ENCODE measurements at regions not wholly inside any gene's neighbourhood (a gene's known extent, or its start where the extent isn't known, plus 50 kb on each side); places are given as distances from the start of the nearest gene placed in this dataset.

- H3K9ac ChIP-seq (ENCODE audit: low read length), result no peak overlapping the region
These were observed 106.8 kb downstream of the CNTN3 start for GRCh38 chr3:74507691-74508090.

GRCh38 chr3:74506246-74506645 is 108.2 kb downstream of the CNTN3 start:
- Histone ChIP-seq H3K4me3 (ENCODE audit: low read length) (no peak overlapping the region), H3K36me3 (ENCODE audit: control insufficient read depth, insufficient read depth, low read length, severe bottlenecking) (no peaks in the 10 kb centered on the region), H3K9ac (ENCODE audit: low read length) (no peak overlapping the region), H3K27me3 (replicated peaks; ENCODE audit: control insufficient read depth, insufficient read depth, low read length) (no peaks in the 10 kb centered on the region), H3K4me1 (ENCODE audit: control insufficient read depth, insufficient read depth, low read length) (no peaks in the 10 kb centered on the region), H3K9me3 (ENCODE audit: control insufficient read depth, low read length) (no peaks in the 10 kb centered on the region)
- DNase-seq (ENCODE audit: low read depth), result no peak

More at GRCh38 chr3:74507691-74508090, 106.8 kb downstream of the CNTN3 start:
- no peaks in the 10 kb centered on the region for H3K36me3 ChIP-seq (ENCODE audit: control insufficient read depth, insufficient read depth, low read length, severe bottlenecking)
- no peaks in the 10 kb centered on the region for H3K4me1 ChIP-seq (ENCODE audit: control insufficient read depth, insufficient read depth, low read length)
- no peaks in the 10 kb centered on the region for H3K27me3 ChIP-seq (replicated peaks; ENCODE audit: control insufficient read depth, insufficient read depth, low read length)
- no peak overlapping the region for H3K4me3 ChIP-seq (ENCODE audit: low read length)
- no peaks in the 10 kb centered on the region for H3K9me3 ChIP-seq (ENCODE audit: control insufficient read depth, low read length)
- no peak for DNase-seq (ENCODE audit: low read depth)

GRCh38 chr3:74501007-74501406 is 113.5 kb downstream of the CNTN3 start:
- Histone ChIP-seq H3K9me3 (ENCODE audit: control insufficient read depth, low read length) (no peaks in the 10 kb centered on the region), H3K4me1 (ENCODE audit: control insufficient read depth, insufficient read depth, low read length) (no peaks in the 10 kb centered on the region), H3K27me3 (replicated peaks; ENCODE audit: control insufficient read depth, insufficient read depth, low read length) (no peaks in the 10 kb centered on the region), H3K9ac (ENCODE audit: low read length) (no peak overlapping the region), H3K36me3 (ENCODE audit: control insufficient read depth, insufficient read depth, low read length, severe bottlenecking) (no peaks in the 10 kb centered on the region), H3K4me3 (ENCODE audit: low read length) (no peak overlapping the region)
- no peak for DNase-seq (ENCODE audit: low read depth)

DNA sequence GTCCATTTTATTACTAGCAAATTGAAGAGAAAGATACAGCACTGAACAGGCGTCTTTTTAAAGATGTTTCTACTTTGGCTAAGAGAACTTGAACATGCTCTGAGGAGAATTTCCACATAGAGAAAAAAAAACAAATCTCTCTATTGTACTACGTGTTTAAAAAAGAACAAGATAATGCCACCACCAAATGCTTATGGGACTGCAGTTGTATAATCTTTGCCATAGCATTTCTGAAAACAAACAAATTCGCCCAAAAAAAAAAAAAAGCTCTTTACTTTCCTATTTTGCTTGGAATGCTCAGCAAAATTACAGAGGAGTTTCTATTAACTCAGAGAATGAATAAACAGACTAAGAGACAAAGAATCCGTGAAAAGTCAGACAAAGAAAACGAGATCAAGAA is 114.2 kb downstream of the CNTN3 start:
- Histone ChIP-seq H3K9ac (ENCODE audit: low read length) (peak overlapping the region; percentile 21), H3K4me3 (ENCODE audit: low read length) (no peak overlapping the region), H3K4me1 (ENCODE audit: control insufficient read depth, insufficient read depth, low read length) (no peaks in the 10 kb centered on the region), H3K27me3 (replicated peaks; ENCODE audit: control insufficient read depth, insufficient read depth, low read length) (no peaks in the 10 kb centered on the region), H3K9me3 (ENCODE audit: control insufficient read depth, low read length) (no peaks in the 10 kb centered on the region), H3K36me3 (ENCODE audit: control insufficient read depth, insufficient read depth, low read length, severe bottlenecking) (no peaks in the 10 kb centered on the region)
- DNase-seq (ENCODE audit: low read depth), result no peak

DNA sequence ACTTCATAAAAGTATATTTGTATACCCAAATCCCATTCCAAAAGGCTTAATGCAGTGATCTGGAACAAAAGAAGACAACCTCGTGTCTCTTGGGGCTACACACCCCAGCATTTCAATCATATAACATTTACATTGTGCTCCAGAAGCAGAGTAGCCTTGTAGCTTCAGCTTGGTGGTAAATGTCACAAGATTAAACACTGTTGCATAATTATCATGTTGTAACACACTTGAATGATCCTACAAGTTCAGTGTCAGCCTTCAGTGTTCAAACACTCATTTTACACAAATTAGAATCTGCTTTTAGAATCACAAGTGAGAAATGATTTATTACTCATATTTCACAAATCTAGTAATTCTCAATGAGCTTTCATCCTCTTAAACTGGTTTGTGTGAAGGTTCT is 122.6 kb downstream of the CNTN3 start:
- Histone ChIP-seq H3K9ac (ENCODE audit: low read length) (no peak overlapping the region), H3K36me3 (ENCODE audit: control insufficient read depth, insufficient read depth, low read length, severe bottlenecking) (no peaks in the 10 kb centered on the region), H3K9me3 (ENCODE audit: control insufficient read depth, low read length) (no peaks in the 10 kb centered on the region), H3K4me3 (ENCODE audit: low read length) (no peak overlapping the region), H3K27me3 (replicated peaks; ENCODE audit: control insufficient read depth, insufficient read depth, low read length) (no peaks in the 10 kb centered on the region), H3K4me1 (ENCODE audit: control insufficient read depth, insufficient read depth, low read length) (peaks cover 9% of the 10 kb centered on the region)
- DNase-seq (ENCODE audit: low read depth), result no peak

GRCh38 chr3:74489050-74489792 is 125.2 kb downstream of the CNTN3 start:
- Histone ChIP-seq H3K9me3 (ENCODE audit: control insufficient read depth, low read length) (no peaks in the 10 kb centered on the region), H3K27me3 (replicated peaks; ENCODE audit: control insufficient read depth, insufficient read depth, low read length) (no peaks in the 10 kb centered on the region), H3K36me3 (ENCODE audit: control insufficient read depth, insufficient read depth, low read length, severe bottlenecking) (no peaks in the 10 kb centered on the region), H3K4me1 (ENCODE audit: control insufficient read depth, insufficient read depth, low read length) (peaks cover 9% of the 10 kb centered on the region), H3K9ac (ENCODE audit: low read length) (no peak overlapping the region), H3K4me3 (ENCODE audit: low read length) (no peak overlapping the region)
- no peak for DNase-seq (ENCODE audit: low read depth)

DNA sequence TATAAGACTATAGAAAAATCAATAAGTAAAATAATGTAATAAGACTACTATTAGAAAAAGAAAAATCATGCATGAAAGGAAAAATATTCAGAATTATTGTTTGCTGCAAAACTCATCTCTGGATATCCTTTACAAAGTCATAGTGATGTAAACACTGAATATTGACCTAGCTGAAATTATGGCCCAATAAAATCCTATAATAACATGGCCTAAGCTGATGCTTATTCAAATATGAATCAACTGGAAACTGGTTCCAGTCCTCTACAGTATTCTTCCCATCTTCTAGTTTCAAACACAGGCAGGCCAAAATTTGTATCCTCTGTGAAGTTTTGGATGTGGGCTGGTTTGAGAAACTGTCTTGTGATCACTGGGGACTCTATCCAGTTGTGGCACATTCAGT is 134.5 kb downstream of the CNTN3 start:
- H3K27me3 ChIP-seq (replicated peaks; ENCODE audit: control insufficient read depth, insufficient read depth, low read length), result no peaks in the 10 kb centered on the region
- H3K9ac ChIP-seq (ENCODE audit: low read length), result no peak overlapping the region
- H3K4me3 ChIP-seq (ENCODE audit: low read length), result no peak overlapping the region
- H3K4me1 ChIP-seq (ENCODE audit: control insufficient read depth, insufficient read depth, low read length), result no peaks in the 10 kb centered on the region
- no peak for DNase-seq (ENCODE audit: low read depth)
- no peaks in the 10 kb centered on the region for H3K9me3 ChIP-seq (ENCODE audit: control insufficient read depth, low read length)
- no peaks in the 10 kb centered on the region for H3K36me3 ChIP-seq (ENCODE audit: control insufficient read depth, insufficient read depth, low read length, severe bottlenecking)

DNA sequence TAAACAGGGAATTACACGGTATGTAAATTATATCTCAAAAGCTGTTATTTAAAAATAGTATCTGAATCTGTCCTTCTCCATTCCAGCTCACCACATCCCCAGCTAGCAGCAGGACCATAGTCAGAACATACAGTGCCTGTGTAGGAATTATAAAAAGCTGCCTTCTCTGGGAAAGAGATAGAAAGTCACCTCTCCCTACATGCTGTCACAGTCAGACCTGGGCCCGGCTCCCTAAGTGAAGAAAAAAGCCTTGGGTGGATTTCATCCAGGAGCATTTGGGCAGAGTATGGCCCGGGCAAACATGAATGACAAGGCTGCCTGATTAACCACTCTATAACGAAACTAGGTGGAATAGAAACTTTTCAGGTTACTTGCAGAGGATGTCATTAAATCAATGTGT is 144.1 kb downstream of the CNTN3 start:
- H3K4me3 ChIP-seq (ENCODE audit: low read length), result no peak overlapping the region
- peaks cover 7% of the 10 kb centered on the region for H3K4me1 ChIP-seq (ENCODE audit: control insufficient read depth, insufficient read depth, low read length)

GRCh38 chr3:74469713-74470112 is 144.7 kb downstream of the CNTN3 start:
- Histone ChIP-seq H3K4me3 (ENCODE audit: low read length) (no peak overlapping the region), H3K9me3 (ENCODE audit: control insufficient read depth, low read length) (no peaks in the 10 kb centered on the region), H3K36me3 (ENCODE audit: control insufficient read depth, insufficient read depth, low read length, severe bottlenecking) (no peaks in the 10 kb centered on the region), H3K27me3 (replicated peaks; ENCODE audit: control insufficient read depth, insufficient read depth, low read length) (no peaks in the 10 kb centered on the region), H3K4me1 (ENCODE audit: control insufficient read depth, insufficient read depth, low read length) (peaks cover 8% of the 10 kb centered on the region), H3K9ac (ENCODE audit: low read length) (no peak overlapping the region)
- no peak for DNase-seq (ENCODE audit: low read depth)

More for the DNA sequence above, 144.1 kb downstream of the CNTN3 start:
- DNase-seq (ENCODE audit: low read depth), result no peak
- Histone ChIP-seq H3K27me3 (replicated peaks; ENCODE audit: control insufficient read depth, insufficient read depth, low read length) (no peaks in the 10 kb centered on the region), H3K36me3 (ENCODE audit: control insufficient read depth, insufficient read depth, low read length, severe bottlenecking) (no peaks in the 10 kb centered on the region), H3K9ac (ENCODE audit: low read length) (no peak overlapping the region), H3K9me3 (ENCODE audit: control insufficient read depth, low read length) (no peaks in the 10 kb centered on the region)

- Histone ChIP-seq H3K36me3 (ENCODE audit: control insufficient read depth, insufficient read depth, low read length, severe bottlenecking) (no peaks in the 10 kb centered on the region), H3K27me3 (replicated peaks; ENCODE audit: control insufficient read depth, insufficient read depth, low read length) (no peaks in the 10 kb centered on the region), H3K4me1 (ENCODE audit: control insufficient read depth, insufficient read depth, low read length) (peaks cover 8% of the 10 kb centered on the region), H3K4me3 (ENCODE audit: low read length) (no peak overlapping the region), H3K9me3 (ENCODE audit: control insufficient read depth, low read length) (no peaks in the 10 kb centered on the region), H3K9ac (ENCODE audit: low read length) (no peak overlapping the region)
- no peak for DNase-seq (ENCODE audit: low read depth)
These were observed 145.3 kb downstream of the CNTN3 start for GRCh38 chr3:74469151-74469550.

DNA sequence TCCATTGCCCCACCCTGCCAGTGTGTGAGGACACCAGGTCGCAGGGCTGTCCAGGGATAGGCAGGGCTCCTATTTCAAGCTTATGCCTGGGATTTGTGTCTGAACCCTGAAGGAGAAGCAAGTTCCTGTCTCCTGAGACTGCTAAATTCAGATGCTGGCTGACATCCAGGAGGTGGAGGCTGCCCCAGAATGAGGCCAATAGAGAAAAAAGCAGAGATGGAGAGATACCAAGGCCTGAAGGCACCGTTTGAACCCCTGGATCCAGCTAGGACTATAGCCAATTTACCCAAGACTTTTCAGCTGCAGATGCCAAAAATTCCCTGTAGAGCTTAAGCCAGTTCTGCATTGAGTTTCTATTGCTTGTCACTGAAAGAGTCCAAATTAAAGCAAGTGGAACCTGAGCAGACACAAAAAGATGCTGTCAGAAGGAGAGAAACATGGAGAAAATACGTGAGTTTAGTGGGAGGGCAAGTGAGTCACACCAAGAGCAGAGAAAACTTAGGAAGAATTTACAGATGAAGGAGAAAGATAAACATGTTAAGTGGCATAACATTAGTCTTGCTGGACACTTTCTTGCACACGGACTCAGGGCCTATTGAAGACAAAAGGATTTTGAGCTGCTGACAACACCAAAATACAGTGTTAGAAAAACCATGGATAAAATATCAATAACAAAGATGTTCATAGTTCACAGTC is 148.6 kb downstream of the CNTN3 start:
- Histone ChIP-seq H3K27me3 (replicated peaks; ENCODE audit: control insufficient read depth, insufficient read depth, low read length) (no peaks in the 10 kb centered on the region), H3K9ac (ENCODE audit: low read length) (no peak overlapping the region), H3K4me3 (ENCODE audit: low read length) (no peak overlapping the region), H3K36me3 (ENCODE audit: control insufficient read depth, insufficient read depth, low read length, severe bottlenecking) (no peaks in the 10 kb centered on the region), H3K4me1 (ENCODE audit: control insufficient read depth, insufficient read depth, low read length) (peaks cover 8% of the 10 kb centered on the region), H3K9me3 (ENCODE audit: control insufficient read depth, low read length) (no peaks in the 10 kb centered on the region)
- no peak for DNase-seq (ENCODE audit: low read depth)
